Liver (tissue), 8 donors: ENCODE measurements at regions not wholly inside any gene's neighbourhood (a gene's known extent, or its start where the extent isn't known, plus 50 kb on each side); places are given as distances from the start of the nearest gene placed in this dataset.

Experiments
- DNase-seq: peaks from one replicate; pipeline ENCODE4 v3.0.0-alpha.2; 2017; ENCODE audit warnings: low spot score
- H3K27ac ChIP-seq, 2 donors: one replicate each; pipeline ENCODE4 v1.7.0; 2013; ENCODE audit warnings: inconsistent platforms in 2 of 2, low read length in 2 of 2, control low read depth in 1 of 2, low read depth in 1 of 2, mild to moderate bottlenecking in 1 of 2
- H3K27me3 ChIP-seq, 4 donors: one replicate each; pipeline versions ENCODE4 v1.6.1 to v1.7.0; 2013; ENCODE audit warnings: low read length in 3 of 4, inconsistent platforms in 1 of 4, mild to moderate bottlenecking in 1 of 4, moderate library complexity in 1 of 4; ENCODE audit not compliant: control insufficient read depth in 4 of 4, insufficient read depth in 4 of 4
- H3K36me3 ChIP-seq, 4 donors: one replicate each; pipeline versions ENCODE4 v1.6.1 to v1.7.0; 2013; ENCODE audit warnings: low read length in 3 of 4, mild to moderate bottlenecking in 3 of 4, low read depth in 1 of 4, moderate library complexity in 1 of 4; ENCODE audit not compliant: control insufficient read depth in 4 of 4, insufficient read depth in 3 of 4
- H3K4me1 ChIP-seq, 4 donors: one replicate each; pipeline versions ENCODE4 v1.6.1 to v1.7.0; 2013; ENCODE audit warnings: low read length in 3 of 4, mild to moderate bottlenecking in 3 of 4, moderate library complexity in 1 of 4; ENCODE audit not compliant: control insufficient read depth in 4 of 4, insufficient read depth in 4 of 4
- H3K4me3 ChIP-seq, 3 donors: one replicate each; pipeline versions ENCODE4 v1.6.1 to v1.7.0; 2013; ENCODE audit warnings: low read length in 3 of 3, control low read depth in 1 of 3, low read depth in 1 of 3, mild to moderate bottlenecking in 1 of 3
- H3K9ac ChIP-seq, 2 donors: one replicate each; pipeline ENCODE4 v1.7.0; 2013; ENCODE audit warnings: low read length in 2 of 2, mild to moderate bottlenecking in 2 of 2, moderate library complexity in 2 of 2, control low read depth in 1 of 2, low read depth in 1 of 2
- H3K9me3 ChIP-seq, 4 donors: one replicate each; pipeline versions ENCODE4 v1.6.1 to v1.7.0; 2013; ENCODE audit warnings: low read length in 3 of 4; ENCODE audit not compliant: control insufficient read depth in 4 of 4
- EGR1 ChIP-seq, 2 donors: IDR thresholded peaks; 2 replicates each; pipeline ENCODE4 v1.6.1; 2016 to 2018; ENCODE audit warnings: antibody characterized with exemption in 2 of 2, low read depth in 2 of 2
- FOXA1 ChIP-seq: IDR thresholded peaks from 2 replicates; pipeline ENCODE4 v1.6.1; 2016; ENCODE audit warnings: antibody characterized with exemption
- FOXA2 ChIP-seq: IDR thresholded peaks from 2 replicates; pipeline ENCODE4 v1.6.1; 2016; ENCODE audit warnings: antibody characterized with exemption
- HNF4A ChIP-seq, 2 donors: conservative IDR thresholded peaks; 2 replicates each; pipeline ENCODE4 v1.6.1; 2016; ENCODE audit warnings: antibody characterized with exemption in 2 of 2, mild to moderate bottlenecking in 2 of 2
- JUND ChIP-seq, 2 donors: IDR thresholded peaks; 2 replicates each; pipeline ENCODE4 v1.6.1; 2016; ENCODE audit warnings: antibody characterized with exemption in 2 of 2
- NR2F2 ChIP-seq: IDR thresholded peaks from 2 replicates; pipeline ENCODE4 v1.6.1; 2016; ENCODE audit warnings: antibody characterized with exemption
- RAD21 ChIP-seq, 2 donors: IDR thresholded peaks; 2 replicates each; pipeline ENCODE4 v1.6.1; 2016; ENCODE audit warnings: antibody characterized with exemption in 2 of 2, mild to moderate bottlenecking in 2 of 2
- RXRA ChIP-seq, 2 donors: IDR thresholded peaks; 2 replicates each; pipeline ENCODE4 v1.6.1; 2017 to 2018; ENCODE audit warnings: antibody characterized with exemption in 2 of 2, mild to moderate bottlenecking in 1 of 2
- SP1 ChIP-seq: IDR thresholded peaks from 2 replicates; pipeline ENCODE4 v1.6.1; 2018; ENCODE audit warnings: antibody characterized with exemption, mild to moderate bottlenecking
- TAF1 ChIP-seq: conservative IDR thresholded peaks from 2 replicates; pipeline ENCODE4 v1.6.1; 2016; ENCODE audit warnings: antibody characterized with exemption, mild to moderate bottlenecking
- YY1 ChIP-seq: IDR thresholded peaks from 2 replicates; pipeline ENCODE4 v1.6.1; 2016; ENCODE audit warnings: antibody characterized with exemption, mild to moderate bottlenecking
- WGBS: extraction: QIAGEN DNeasy Blood & Tissue Kit; methylation state at CpG from one replicate; pipeline ENCODE4 v1.1.7; 2013; 5-methylcytosine and 5-hydroxymethylcytosine counted together
- TF ChIP-seq, protein P1 (sequence below): IDR thresholded peaks from 2 replicates; pipeline ENCODE4 v1.6.1; 2016; ENCODE audit warnings: antibody characterized with exemption
- TF ChIP-seq, protein P2 (sequence below): fragments of 150-350 bp; IDR thresholded peaks from 2 replicates; pipeline ENCODE4 v1.5.1; 2017; ENCODE audit warnings: improper control_type of control experiment, low read depth, low read length; ENCODE audit not compliant: missing input control
- TF ChIP-seq, protein P3 (sequence below): IDR thresholded peaks from 2 replicates; pipeline ENCODE4 v1.6.1; 2016; ENCODE audit warnings: antibody characterized with exemption
- TF ChIP-seq, protein P4 (sequence below): IDR thresholded peaks from 2 replicates; pipeline ENCODE4 v1.6.1; 2016; ENCODE audit warnings: antibody characterized with exemption
- TF ChIP-seq, protein P5 (sequence below): IDR thresholded peaks from 2 replicates; pipeline ENCODE4 v1.6.1; 2016; ENCODE audit warnings: antibody characterized with exemption, mild to moderate bottlenecking
- donor health status: healthy.
- donor health status: healthy.
- donor health status: healthy.
- donor health status: healthy.
- donor health status: healthy.

DNA sequence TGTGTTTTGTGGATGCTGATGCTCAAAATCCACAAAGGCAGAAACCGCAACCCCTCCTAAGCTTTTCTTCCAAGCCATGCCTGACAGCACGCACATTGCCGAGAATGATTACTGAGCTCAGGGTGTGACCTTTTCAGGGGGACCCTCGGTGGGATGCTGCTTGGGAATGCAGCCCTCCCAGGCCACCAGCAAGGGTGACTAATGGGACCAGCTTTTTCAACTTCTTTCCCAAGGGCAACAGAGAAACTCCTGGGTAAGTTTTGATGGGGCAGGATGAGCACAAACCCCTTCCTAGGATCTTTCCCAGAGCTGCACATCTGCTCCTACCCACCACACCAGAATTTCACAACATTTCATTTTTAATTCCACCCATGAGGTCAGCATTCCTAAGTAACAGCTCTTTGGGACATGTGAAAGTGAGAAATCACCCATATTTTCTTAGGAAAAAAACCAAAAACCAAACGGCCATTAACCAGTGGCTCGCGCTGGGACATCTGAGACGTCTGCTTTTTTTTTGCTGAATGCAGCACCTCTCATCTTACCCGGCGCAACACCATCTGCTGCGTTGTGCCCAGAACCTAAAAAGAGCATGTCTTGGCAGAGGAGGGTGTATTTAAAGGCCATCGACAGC lies 119.0 kb downstream of the ARL4C start:
- Histone ChIP-seq H3K4me3 (no peak overlapping the region), H3K27me3 (no peaks in the 10 kb centered on the region), H3K9me3 (no peaks in the 10 kb centered on the region), H3K27ac (no peak overlapping the region), H3K4me1 (no peaks in the 10 kb centered on the region), H3K9ac (no peak overlapping the region), H3K36me3 (no peaks in the 10 kb centered on the region)
- no peak for DNase-seq
- TF ChIP-seq SP1 (no peak), FOXA2 (no peak), FOXA1 (no peak), EGR1 (IDR thresholded peaks at IDR 0.05; ENCODE audit: low read depth in 2 of 2) (no peak), RAD21 (IDR thresholded peaks at IDR 0.05) (no peak)
- TF ChIP-seq, protein P1, sequence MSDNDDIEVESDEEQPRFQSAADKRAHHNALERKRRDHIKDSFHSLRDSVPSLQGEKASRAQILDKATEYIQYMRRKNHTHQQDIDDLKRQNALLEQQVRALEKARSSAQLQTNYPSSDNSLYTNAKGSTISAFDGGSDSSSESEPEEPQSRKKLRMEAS = no peak
- TF ChIP-seq, protein P2, sequence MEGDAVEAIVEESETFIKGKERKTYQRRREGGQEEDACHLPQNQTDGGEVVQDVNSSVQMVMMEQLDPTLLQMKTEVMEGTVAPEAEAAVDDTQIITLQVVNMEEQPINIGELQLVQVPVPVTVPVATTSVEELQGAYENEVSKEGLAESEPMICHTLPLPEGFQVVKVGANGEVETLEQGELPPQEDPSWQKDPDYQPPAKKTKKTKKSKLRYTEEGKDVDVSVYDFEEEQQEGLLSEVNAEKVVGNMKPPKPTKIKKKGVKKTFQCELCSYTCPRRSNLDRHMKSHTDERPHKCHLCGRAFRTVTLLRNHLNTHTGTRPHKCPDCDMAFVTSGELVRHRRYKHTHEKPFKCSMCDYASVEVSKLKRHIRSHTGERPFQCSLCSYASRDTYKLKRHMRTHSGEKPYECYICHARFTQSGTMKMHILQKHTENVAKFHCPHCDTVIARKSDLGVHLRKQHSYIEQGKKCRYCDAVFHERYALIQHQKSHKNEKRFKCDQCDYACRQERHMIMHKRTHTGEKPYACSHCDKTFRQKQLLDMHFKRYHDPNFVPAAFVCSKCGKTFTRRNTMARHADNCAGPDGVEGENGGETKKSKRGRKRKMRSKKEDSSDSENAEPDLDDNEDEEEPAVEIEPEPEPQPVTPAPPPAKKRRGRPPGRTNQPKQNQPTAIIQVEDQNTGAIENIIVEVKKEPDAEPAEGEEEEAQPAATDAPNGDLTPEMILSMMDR = no peak
- WGBS = 69% methylated on average over 12 of the region's 12 CpGs

DNA sequence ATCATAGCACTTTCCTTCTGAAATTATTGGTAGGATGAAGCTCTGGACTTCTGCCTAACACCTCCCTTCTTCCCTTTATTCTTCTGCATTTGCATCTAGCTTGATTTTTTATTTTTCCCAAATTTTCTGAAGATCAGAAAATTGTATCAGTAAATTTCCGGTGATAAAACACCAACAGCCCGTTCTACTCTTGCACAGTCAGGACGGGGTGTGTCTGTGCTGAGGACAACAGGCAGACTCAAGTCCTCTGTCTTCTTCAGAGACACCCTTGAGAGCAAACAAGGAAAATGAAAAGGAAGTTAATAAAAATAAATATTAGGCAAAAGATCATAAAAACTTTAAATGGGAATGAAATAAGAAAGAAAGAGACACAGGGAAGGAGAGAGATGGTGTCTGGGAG lies 120.7 kb downstream of the ARL4C start:
- H3K27me3 ChIP-seq = no peaks in the 10 kb centered on the region
- no peaks in the 10 kb centered on the region for H3K36me3 ChIP-seq

More for the DNA sequence above, 120.7 kb downstream of the ARL4C start:
- Histone ChIP-seq H3K4me1 (no peaks in the 10 kb centered on the region), H3K9me3 (no peaks in the 10 kb centered on the region), H3K4me3 (no peak overlapping the region), H3K27ac (no peak overlapping the region), H3K9ac (no peak overlapping the region)
- DNase-seq = no peak
- no peak for TF ChIP-seq YY1
- TF ChIP-seq HNF4A (conservative IDR thresholded peaks at IDR 0.05) = no peak
- no peak for TF ChIP-seq FOXA2
- TF ChIP-seq, protein P3, sequence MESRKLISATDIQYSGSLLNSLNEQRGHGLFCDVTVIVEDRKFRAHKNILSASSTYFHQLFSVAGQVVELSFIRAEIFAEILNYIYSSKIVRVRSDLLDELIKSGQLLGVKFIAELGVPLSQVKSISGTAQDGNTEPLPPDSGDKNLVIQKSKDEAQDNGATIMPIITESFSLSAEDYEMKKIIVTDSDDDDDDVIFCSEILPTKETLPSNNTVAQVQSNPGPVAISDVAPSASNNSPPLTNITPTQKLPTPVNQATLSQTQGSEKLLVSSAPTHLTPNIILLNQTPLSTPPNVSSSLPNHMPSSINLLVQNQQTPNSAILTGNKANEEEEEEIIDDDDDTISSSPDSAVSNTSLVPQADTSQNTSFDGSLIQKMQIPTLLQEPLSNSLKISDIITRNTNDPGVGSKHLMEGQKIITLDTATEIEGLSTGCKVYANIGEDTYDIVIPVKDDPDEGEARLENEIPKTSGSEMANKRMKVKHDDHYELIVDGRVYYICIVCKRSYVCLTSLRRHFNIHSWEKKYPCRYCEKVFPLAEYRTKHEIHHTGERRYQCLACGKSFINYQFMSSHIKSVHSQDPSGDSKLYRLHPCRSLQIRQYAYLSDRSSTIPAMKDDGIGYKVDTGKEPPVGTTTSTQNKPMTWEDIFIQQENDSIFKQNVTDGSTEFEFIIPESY = no peak
- no peak for TF ChIP-seq JUND (IDR thresholded peaks at IDR 0.05)
- TF ChIP-seq RAD21 (IDR thresholded peaks at IDR 0.05) = no peak
- no peak for TF ChIP-seq TAF1
- no peak for TF ChIP-seq RXRA (IDR thresholded peaks at IDR 0.05)
- TF ChIP-seq, protein P4, sequence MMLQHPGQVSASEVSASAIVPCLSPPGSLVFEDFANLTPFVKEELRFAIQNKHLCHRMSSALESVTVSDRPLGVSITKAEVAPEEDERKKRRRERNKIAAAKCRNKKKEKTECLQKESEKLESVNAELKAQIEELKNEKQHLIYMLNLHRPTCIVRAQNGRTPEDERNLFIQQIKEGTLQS = no peak
- TF ChIP-seq FOXA1 = no peak
- no peak for TF ChIP-seq EGR1 (IDR thresholded peaks at IDR 0.05; ENCODE audit: low read depth in 2 of 2)
- TF ChIP-seq, protein P5, sequence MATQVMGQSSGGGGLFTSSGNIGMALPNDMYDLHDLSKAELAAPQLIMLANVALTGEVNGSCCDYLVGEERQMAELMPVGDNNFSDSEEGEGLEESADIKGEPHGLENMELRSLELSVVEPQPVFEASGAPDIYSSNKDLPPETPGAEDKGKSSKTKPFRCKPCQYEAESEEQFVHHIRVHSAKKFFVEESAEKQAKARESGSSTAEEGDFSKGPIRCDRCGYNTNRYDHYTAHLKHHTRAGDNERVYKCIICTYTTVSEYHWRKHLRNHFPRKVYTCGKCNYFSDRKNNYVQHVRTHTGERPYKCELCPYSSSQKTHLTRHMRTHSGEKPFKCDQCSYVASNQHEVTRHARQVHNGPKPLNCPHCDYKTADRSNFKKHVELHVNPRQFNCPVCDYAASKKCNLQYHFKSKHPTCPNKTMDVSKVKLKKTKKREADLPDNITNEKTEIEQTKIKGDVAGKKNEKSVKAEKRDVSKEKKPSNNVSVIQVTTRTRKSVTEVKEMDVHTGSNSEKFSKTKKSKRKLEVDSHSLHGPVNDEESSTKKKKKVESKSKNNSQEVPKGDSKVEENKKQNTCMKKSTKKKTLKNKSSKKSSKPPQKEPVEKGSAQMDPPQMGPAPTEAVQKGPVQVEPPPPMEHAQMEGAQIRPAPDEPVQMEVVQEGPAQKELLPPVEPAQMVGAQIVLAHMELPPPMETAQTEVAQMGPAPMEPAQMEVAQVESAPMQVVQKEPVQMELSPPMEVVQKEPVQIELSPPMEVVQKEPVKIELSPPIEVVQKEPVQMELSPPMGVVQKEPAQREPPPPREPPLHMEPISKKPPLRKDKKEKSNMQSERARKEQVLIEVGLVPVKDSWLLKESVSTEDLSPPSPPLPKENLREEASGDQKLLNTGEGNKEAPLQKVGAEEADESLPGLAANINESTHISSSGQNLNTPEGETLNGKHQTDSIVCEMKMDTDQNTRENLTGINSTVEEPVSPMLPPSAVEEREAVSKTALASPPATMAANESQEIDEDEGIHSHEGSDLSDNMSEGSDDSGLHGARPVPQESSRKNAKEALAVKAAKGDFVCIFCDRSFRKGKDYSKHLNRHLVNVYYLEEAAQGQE = no peak
- TF ChIP-seq, protein P2 = no peak
- TF ChIP-seq, protein P1 = no peak
- TF ChIP-seq NR2F2 = no peak
- WGBS = 86% methylated on average over 3 of the region's 3 CpGs
